H1 (cell line): ENCODE measurements at regions not wholly inside any gene's neighbourhood (a gene's known extent, or its start where the extent isn't known, plus 50 kb on each side); places are given as distances from the start of the nearest gene placed in this dataset.

Experiments
- CTCF ChIA-PET: fragments of 300-600 bp; sonication (Branson Sonifier 250); formaldehyde crosslinking; loops from one replicate; lab custom pipeline; 2021; ENCODE audit not compliant: partially characterized antibody; lab: Charles Lee
- POLR2A ChIA-PET: fragments of 300-600 bp; sonication (Branson Sonifier 250); formaldehyde crosslinking; loops from one replicate; lab custom pipeline; 2021; ENCODE audit warnings: inconsistent platforms; ENCODE audit not compliant: partially characterized antibody; lab: Charles Lee
- DNase-seq, 2 experiments: peaks; one replicate each; pipeline versions ENCODE4 v3.0.0 to v3.0.0-alpha.2; 2010 to 2022; ENCODE audit warnings: low spot score in 2 of 2, low read depth in 1 of 2, mixed read lengths in 1 of 2
- FAIRE-seq: peaks from 2 replicates; lab custom pipeline; 2011; peaks lifted over from hg19 to GRCh38; lab: Jason Lieb, UNC
- H2AFZ ChIP-seq: 2 replicates; pipeline ENCODE4 v1.8.1; 2012; ENCODE audit warnings: low read length, inconsistent platforms
- H2AK5ac ChIP-seq: 2 replicates; pipeline ENCODE4 v1.6.1; 2013; ENCODE audit warnings: low read depth, low read length
- H2BK120ac ChIP-seq: replicated peaks from 2 replicates; pipeline ENCODE3; 2013; ENCODE audit warnings: low read depth, low read length, inconsistent platforms
- H2BK12ac ChIP-seq: 2 replicates; pipeline ENCODE4 v1.6.1; 2013; ENCODE audit warnings: low read depth, low read length
- H2BK15ac ChIP-seq: 2 replicates; pipeline ENCODE4 v1.6.1; 2013; ENCODE audit warnings: low read length
- H2BK20ac ChIP-seq: 2 replicates; pipeline ENCODE4 v1.6.1; 2013; ENCODE audit warnings: low read length
- H2BK5ac ChIP-seq: 2 replicates; pipeline ENCODE4 v1.6.1; 2013; ENCODE audit warnings: low read depth, low read length
- H3K14ac ChIP-seq: 2 replicates; pipeline ENCODE4 v1.6.1; 2013; ENCODE audit warnings: inconsistent platforms; ENCODE audit not compliant: insufficient read length
- H3K18ac ChIP-seq: 2 replicates; pipeline ENCODE4 v1.6.1; 2013; ENCODE audit warnings: low read length; ENCODE audit errors: extremely low read depth
- H3K23ac ChIP-seq: 2 replicates; pipeline ENCODE4 v1.6.1; 2013; ENCODE audit warnings: inconsistent platforms; ENCODE audit not compliant: insufficient read length
- H3K23me2 ChIP-seq: 2 replicates; pipeline ENCODE4 v1.6.1; 2013; ENCODE audit warnings: low read depth, low read length
- H3K27ac ChIP-seq: 2 replicates; pipeline ENCODE4 v1.6.1; 2011; ENCODE audit warnings: low read depth, low read length, inconsistent platforms
- H3K27me3 ChIP-seq, 4 experiments: replicated peaks in 1 of 4; 1 replicate in 1 of 4; 2 replicates in 3 of 4; pipeline versions ENCODE4 v1.6.1 to v1.8.1; 2011 to 2013; ENCODE audit warnings: low read length in 3 of 4, mild to moderate bottlenecking in 3 of 4, inconsistent platforms in 2 of 4, mixed read lengths in 2 of 4, moderate library complexity in 1 of 4; ENCODE audit not compliant: control insufficient read depth in 3 of 4, insufficient read depth in 3 of 4; ENCODE audit errors: extremely low read depth in 1 of 4
- H3K36me3 ChIP-seq, 4 experiments: 2 replicates each; pipeline versions ENCODE4 v1.6.1 to v1.8.1; 2011 to 2013; ENCODE audit warnings: mild to moderate bottlenecking in 4 of 4, low read length in 3 of 4, moderate library complexity in 2 of 4, control low read depth in 1 of 4, inconsistent platforms in 1 of 4; ENCODE audit not compliant: insufficient read depth in 4 of 4, control insufficient read depth in 2 of 4
- H3K4ac ChIP-seq: replicated peaks from 2 replicates; pipeline ENCODE3; 2013; ENCODE audit warnings: low read length, low read depth, mixed read lengths, inconsistent platforms; ENCODE audit not compliant: insufficient read length
- H3K4me1 ChIP-seq, 4 experiments: replicated peaks in 1 of 4; 1 replicate in 1 of 4; 2 replicates in 3 of 4; pipeline versions ENCODE4 v1.6.1 to v1.8.1; 2011 to 2013; ENCODE audit warnings: low read length in 3 of 4, inconsistent platforms in 2 of 4, mixed read lengths in 1 of 4; ENCODE audit not compliant: insufficient read depth in 4 of 4, control insufficient read depth in 3 of 4
- H3K4me2 ChIP-seq, 2 experiments: 2 replicates each; pipeline versions ENCODE4 v1.6.1 to v1.8.1; 2011 to 2013; ENCODE audit warnings: low read depth in 2 of 2, low read length in 2 of 2, control low read depth in 1 of 2, inconsistent platforms in 1 of 2, mild to moderate bottlenecking in 1 of 2; ENCODE audit not compliant: insufficient read depth in 1 of 2
- H3K4me3 ChIP-seq, 4 experiments: fragments of 200-600, 300-600 bp in 1 of 4; sonication (generic), shearing (Covaris generic), sonication (Bioruptor Twin) in 1 of 4; 2 replicates each; pipeline versions ENCODE4 v1.5.1 to v1.8.1; 2011 to 2016; ENCODE audit warnings: low read length in 4 of 4, low read depth in 3 of 4, control low read depth in 2 of 4, inconsistent platforms in 2 of 4, mild to moderate bottlenecking in 2 of 4, mixed read lengths in 1 of 4, moderate library complexity in 1 of 4; ENCODE audit not compliant: insufficient read depth in 2 of 4; ENCODE audit errors: extremely low read depth in 1 of 4
- H3K56ac ChIP-seq: replicated peaks from 2 replicates; pipeline ENCODE3; 2013; ENCODE audit warnings: low read depth, mild to moderate bottlenecking, mixed read lengths, low read length, inconsistent platforms; ENCODE audit not compliant: insufficient read length
- H3K79me1 ChIP-seq: 2 replicates; pipeline ENCODE4 v1.6.1; 2013; ENCODE audit warnings: low read depth, low read length, control low read depth
- H3K79me2 ChIP-seq, 2 experiments: 2 replicates each; pipeline versions ENCODE4 v1.6.1 to v1.8.1; 2012 to 2013; ENCODE audit warnings: low read length in 2 of 2, mild to moderate bottlenecking in 2 of 2, inconsistent platforms in 1 of 2; ENCODE audit not compliant: insufficient read depth in 2 of 2, control insufficient read depth in 1 of 2
- H3K9ac ChIP-seq, 4 experiments: replicated peaks in 1 of 4; 1 replicate in 1 of 4; 2 replicates in 3 of 4; pipeline versions ENCODE4 v1.6.1 to v1.8.1; 2011 to 2013; ENCODE audit warnings: low read depth in 3 of 4, low read length in 3 of 4, control low read depth in 2 of 4, mild to moderate bottlenecking in 2 of 4, moderate library complexity in 2 of 4, inconsistent platforms in 1 of 4; ENCODE audit errors: extremely low read depth in 1 of 4
- H3K9me3 ChIP-seq, 2 experiments: 2 replicates each; pipeline versions ENCODE4 v1.6.1 to v1.8.1; 2012 to 2013; ENCODE audit warnings: mild to moderate bottlenecking in 2 of 2, moderate library complexity in 2 of 2, control low read depth in 1 of 2, inconsistent platforms in 1 of 2, low read depth in 1 of 2, low read length in 1 of 2, mixed read lengths in 1 of 2; ENCODE audit not compliant: insufficient read depth in 2 of 2
- H4K20me1 ChIP-seq, 2 experiments: replicated peaks in 1 of 2; 2 replicates each; pipeline versions ENCODE3 to v1.8.1; 2011 to 2013; ENCODE audit warnings: inconsistent platforms in 2 of 2, low read length in 2 of 2, mild to moderate bottlenecking in 1 of 2; ENCODE audit not compliant: insufficient read depth in 2 of 2, control insufficient read depth in 1 of 2
- H4K5ac ChIP-seq: 2 replicates; pipeline ENCODE4 v1.6.1; 2013; ENCODE audit warnings: low read length, low read depth, mixed read lengths, inconsistent platforms; ENCODE audit not compliant: insufficient read length
- H4K8ac ChIP-seq: 2 replicates; pipeline ENCODE4 v1.8.0; 2013; ENCODE audit warnings: mild to moderate bottlenecking, moderate library complexity, low read length, inconsistent platforms; ENCODE audit not compliant: insufficient read depth; ENCODE audit errors: extremely low read depth
- H4K91ac ChIP-seq: replicated peaks from 2 replicates; pipeline ENCODE3; 2013; ENCODE audit warnings: low read length, mixed read lengths, inconsistent platforms; ENCODE audit not compliant: insufficient read length
- BCL11A ChIP-seq, 2 experiments: IDR thresholded peaks; one replicate each; pipeline ENCODE4 v1.6.1; 2011; ENCODE audit warnings: low read depth in 2 of 2, low read length in 2 of 2, mild to moderate bottlenecking in 2 of 2
- BRCA1 ChIP-seq: IDR thresholded peaks from 2 replicates; pipeline ENCODE4 v1.6.1; 2012; ENCODE audit warnings: low read depth, low read length, improper control_type of control experiment
- CTBP2 ChIP-seq: IDR thresholded peaks from 2 replicates; pipeline ENCODE4 v1.7.0; 2011; ENCODE audit warnings: borderline replicate concordance, mild to moderate bottlenecking, moderate library complexity, mixed read lengths, low read length; ENCODE audit not compliant: insufficient read depth, insufficient read length
- JUN ChIP-seq: IDR thresholded peaks from 2 replicates; pipeline ENCODE4 v1.6.1; 2011; ENCODE audit warnings: low read depth, mild to moderate bottlenecking, improper control_type of control experiment, low read length
- RFX5 ChIP-seq: IDR thresholded peaks from 2 replicates; pipeline ENCODE4 v1.6.1; 2011; ENCODE audit warnings: low read depth, low read length, improper control_type of control experiment, borderline replicate concordance
- SIRT6 ChIP-seq: IDR thresholded peaks from one replicate; pipeline ENCODE4 v1.7.1; 2012; ENCODE audit warnings: low read length, inconsistent platforms
- ZNF274 ChIP-seq: IDR thresholded peaks from 2 replicates; pipeline ENCODE4 v1.7.0; 2012; ENCODE audit warnings: low read length, borderline replicate concordance; ENCODE audit errors: extremely low read depth
- WGBS, 2 experiments: shearing (Covaris generic) in 1 of 2; methylation state at CpG; one replicate each; pipeline versions ENCODE4 v1.1.6 to v1.1.7; 2013 to 2015; ENCODE audit warnings: low lambda C conversion rate in 2 of 2, mixed read lengths in 2 of 2, inconsistent platforms in 1 of 2, low coverage in 1 of 2, missing lambda C conversion rate in 1 of 2; ENCODE audit not compliant: insufficient replicate concordance in 2 of 2, insufficient coverage in 1 of 2, insufficient read length in 1 of 2; ENCODE audit errors: extremely low coverage in 1 of 2, missing lambda C conversion rate in 1 of 2; 5-methylcytosine and 5-hydroxymethylcytosine counted together

- TF ChIP-seq BCL11A (IDR thresholded peaks at IDR 0.05; ENCODE audit: low read depth in 2 of 2, low read length in 2 of 2) (no peak), BRCA1 (no peak), ZNF274 (no peak), RFX5 (no peak), JUN (no peak), CTBP2 (no peak), SIRT6 (no peak)
- Histone ChIP-seq H3K79me2 (no peaks in the 10 kb centered on the region), H4K91ac (no peak overlapping the region), H3K14ac (no peak overlapping the region), H3K4ac (no peak overlapping the region), H3K79me1 (no peaks in the 10 kb centered on the region), H3K36me3 (no peaks in the 10 kb centered on the region), H4K5ac (no peak overlapping the region), H3K18ac (no peak overlapping the region), H2BK12ac (no peak overlapping the region), H3K4me3 (no peak overlapping the region), H3K9me3 (no peaks in the 10 kb centered on the region), H3K9ac (no peak overlapping the region), H3K23ac (no peak overlapping the region), H2BK15ac (no peak overlapping the region), H2AK5ac (no peak overlapping the region), H3K4me1 (no peaks in the 10 kb centered on the region), H3K56ac (no peak overlapping the region), H3K23me2 (no peaks in the 10 kb centered on the region), H4K20me1 (no peaks in the 10 kb centered on the region), H4K8ac (no peak overlapping the region), H3K27me3 (no peaks in the 10 kb centered on the region), H2BK5ac (no peak overlapping the region), H2AFZ (no peak overlapping the region), H2BK20ac (no peak overlapping the region), H2BK120ac (no peak overlapping the region), H3K27ac (no peak overlapping the region), H3K4me2 (no peak overlapping the region)
- FAIRE-seq (no peak), DNase-seq (no peak)
- 96% methylated on average over 16 of the region's 17 CpGs; no CpG with 5 or more reads in 1 of the 2 experiments for WGBS, 2 experiments
- POLR2A ChIA-PET = no interaction called here
- CTCF ChIA-PET = interaction anchor here (1.0 to 6.0 kb wide), 7 partner anchors 9 to 111 kb away, joined by 3 to 100 read pairs (median 5); no protein-coding TSS in a partner anchor
Observed at GRCh38 chr14:95455246-95455645, 61.2 kb downstream of the SYNE3 start.
